Fibroblast of the aortic adventitia (primary cell): ENCODE measurements at regions not wholly inside any gene's neighbourhood (a gene's known extent, or its start where the extent isn't known, plus 50 kb on each side); places are given as distances from the start of the nearest gene placed in this dataset.
"Not testable (repeated sequence)": the region's sequence is repeated elsewhere in the genome, so short reads cannot be mapped to it uniquely, and the experiment has no call there.

ENCODE experiments used
- DNase-seq: peaks from one replicate; pipeline ENCODE4 v3.0.0-alpha.2; 2010; ENCODE audit warnings: low read depth
- H3K4me3 ChIP-seq: 2 replicates; pipeline ENCODE4 v1.5.1; 2011; ENCODE audit warnings: low read depth, mild to moderate bottlenecking, control low read depth, low read length, moderate library complexity
- TF ChIP-seq, protein P1 (sequence below): IDR thresholded peaks from 2 replicates; pipeline ENCODE4 v1.5.1; 2011; ENCODE audit warnings: mild to moderate bottlenecking, low read length, control low read depth, inconsistent platforms; ENCODE audit not compliant: insufficient read depth

DNA sequence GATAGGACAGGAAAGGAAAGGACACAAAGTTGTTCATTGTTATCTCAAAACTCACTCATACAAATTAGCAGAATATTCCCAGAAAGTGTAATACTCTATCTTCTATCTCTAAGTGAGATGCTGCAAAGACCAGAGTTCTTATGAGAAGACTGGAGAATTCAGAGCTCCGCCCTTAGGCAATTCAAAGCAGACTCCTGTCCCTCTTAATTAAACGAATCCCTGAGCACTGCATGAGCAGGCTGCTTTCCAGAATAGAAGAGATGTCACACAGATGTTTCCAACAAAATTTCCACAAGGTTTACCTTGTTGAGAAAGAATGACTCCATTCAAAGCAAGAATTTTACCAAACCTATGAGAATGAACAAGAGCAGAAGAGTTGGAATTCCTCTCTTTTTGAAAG is 630.8 kb upstream of the INTU start:
- no peak overlapping the region for H3K4me3 ChIP-seq
- TF ChIP-seq, protein P1, sequence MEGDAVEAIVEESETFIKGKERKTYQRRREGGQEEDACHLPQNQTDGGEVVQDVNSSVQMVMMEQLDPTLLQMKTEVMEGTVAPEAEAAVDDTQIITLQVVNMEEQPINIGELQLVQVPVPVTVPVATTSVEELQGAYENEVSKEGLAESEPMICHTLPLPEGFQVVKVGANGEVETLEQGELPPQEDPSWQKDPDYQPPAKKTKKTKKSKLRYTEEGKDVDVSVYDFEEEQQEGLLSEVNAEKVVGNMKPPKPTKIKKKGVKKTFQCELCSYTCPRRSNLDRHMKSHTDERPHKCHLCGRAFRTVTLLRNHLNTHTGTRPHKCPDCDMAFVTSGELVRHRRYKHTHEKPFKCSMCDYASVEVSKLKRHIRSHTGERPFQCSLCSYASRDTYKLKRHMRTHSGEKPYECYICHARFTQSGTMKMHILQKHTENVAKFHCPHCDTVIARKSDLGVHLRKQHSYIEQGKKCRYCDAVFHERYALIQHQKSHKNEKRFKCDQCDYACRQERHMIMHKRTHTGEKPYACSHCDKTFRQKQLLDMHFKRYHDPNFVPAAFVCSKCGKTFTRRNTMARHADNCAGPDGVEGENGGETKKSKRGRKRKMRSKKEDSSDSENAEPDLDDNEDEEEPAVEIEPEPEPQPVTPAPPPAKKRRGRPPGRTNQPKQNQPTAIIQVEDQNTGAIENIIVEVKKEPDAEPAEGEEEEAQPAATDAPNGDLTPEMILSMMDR, result no peak
- no peak for DNase-seq

DNA sequence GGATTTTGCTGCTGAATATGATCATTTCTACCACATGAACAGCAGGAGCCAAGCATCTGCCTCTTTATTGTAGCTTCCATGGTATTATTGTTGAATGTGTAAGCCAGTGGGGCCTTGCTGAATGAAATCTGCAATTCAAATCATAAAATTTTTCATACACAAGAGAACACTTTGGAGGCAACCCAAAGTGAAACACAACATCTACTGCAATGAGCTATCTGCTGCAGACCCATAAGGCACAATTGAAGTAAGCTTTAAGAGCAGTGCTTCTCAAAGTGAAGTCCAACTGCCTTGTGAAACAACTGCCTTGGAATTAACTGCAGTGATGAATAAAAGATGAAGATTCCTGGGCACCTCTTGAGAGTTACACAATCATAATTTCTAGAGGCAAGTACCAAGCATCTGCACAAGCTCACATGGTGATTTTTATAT is 626.3 kb upstream of the INTU start:
- no peak overlapping the region for H3K4me3 ChIP-seq
- TF ChIP-seq, protein P1, result no peak
- DNase-seq, result no peak

DNA sequence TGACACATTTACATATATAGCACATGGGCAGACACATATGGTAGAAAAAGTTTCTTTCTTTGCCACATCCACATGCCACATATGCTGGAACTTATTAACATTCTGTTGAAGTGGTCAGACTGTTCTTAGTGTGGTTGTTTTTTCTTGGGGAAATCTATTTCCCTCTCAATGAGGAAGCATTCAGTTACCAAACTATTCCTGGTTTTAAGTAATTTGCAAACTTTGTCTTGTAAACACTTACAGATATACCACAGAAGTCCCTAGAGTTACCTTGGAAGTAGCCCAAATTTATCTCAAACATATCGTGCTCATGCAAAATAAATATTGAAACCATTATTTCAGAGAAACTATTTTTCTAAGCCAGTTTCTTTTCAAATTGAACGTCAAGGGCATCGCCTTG is 625.5 kb upstream of the INTU start:
- no peak for DNase-seq
- TF ChIP-seq, protein P1, result no peak
- H3K4me3 ChIP-seq, result no peak overlapping the region

DNA sequence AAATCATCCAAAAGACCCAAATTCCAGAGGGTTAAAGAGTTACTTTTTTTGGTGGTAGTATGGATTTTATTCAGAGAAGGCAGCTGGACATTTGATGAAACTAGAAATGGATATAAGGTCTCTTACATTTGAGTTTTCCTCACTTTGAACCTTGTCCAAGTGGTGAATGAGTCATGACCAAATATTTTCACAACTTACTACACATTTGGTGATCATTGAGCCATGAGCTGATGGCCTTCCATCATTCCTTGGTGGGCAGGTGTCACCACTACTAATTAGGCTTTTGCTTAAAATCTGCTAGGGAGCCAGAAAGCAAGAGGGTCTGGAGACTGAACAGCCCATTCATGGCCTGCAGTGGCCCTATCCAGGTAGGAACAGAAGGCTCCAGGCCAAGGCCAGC is 620.2 kb upstream of the INTU start:
- H3K4me3 ChIP-seq, result no peak overlapping the region
- peak; percentile 38 for DNase-seq
- TF ChIP-seq, protein P1, result no peak

DNA sequence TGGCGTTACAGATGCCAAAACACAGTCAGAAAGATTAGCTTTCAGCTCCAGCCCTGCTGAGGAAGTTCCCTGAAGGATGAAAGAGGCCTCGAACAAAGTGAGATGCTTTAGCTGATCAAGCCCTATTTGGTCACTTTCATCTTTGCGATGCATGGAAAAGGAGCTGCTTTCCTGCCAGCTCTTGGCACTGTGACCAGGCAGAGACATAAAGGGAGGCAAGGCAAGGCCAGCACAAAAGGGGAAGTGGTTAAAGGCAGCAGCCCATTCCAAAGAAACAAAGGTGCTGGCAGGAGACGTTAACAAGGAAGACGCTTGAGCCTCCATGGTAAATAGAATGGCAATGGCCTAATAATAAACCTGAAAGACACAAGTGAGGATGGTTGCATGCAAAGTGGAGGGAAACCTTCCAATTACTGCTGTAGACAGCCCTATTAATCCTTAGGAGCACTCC is 617.1 kb upstream of the INTU start:
- TF ChIP-seq, protein P1, result no peak
- H3K4me3 ChIP-seq, result no peak overlapping the region
- no peak for DNase-seq

DNA sequence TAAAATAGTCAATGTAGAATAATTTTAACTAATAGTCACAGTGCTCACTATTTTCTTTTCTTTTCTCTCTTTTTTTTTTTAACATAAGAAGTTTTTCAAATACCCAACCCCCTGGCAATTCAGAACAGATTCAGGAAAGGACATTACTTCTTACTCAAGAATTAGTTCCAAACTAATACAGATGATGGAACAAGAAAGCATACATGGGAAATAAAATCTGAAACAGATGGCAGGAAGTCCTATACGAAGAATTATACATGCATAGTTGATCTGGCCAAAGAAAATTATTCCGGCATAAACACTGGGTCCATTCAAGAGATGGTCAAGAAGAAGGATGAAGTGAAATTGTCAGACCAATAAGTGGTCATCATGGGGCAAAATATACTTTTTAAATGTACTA is 614.4 kb upstream of the INTU start:
- DNase-seq, result no peak
- no peak overlapping the region for H3K4me3 ChIP-seq
- TF ChIP-seq, protein P1, result no peak

DNA sequence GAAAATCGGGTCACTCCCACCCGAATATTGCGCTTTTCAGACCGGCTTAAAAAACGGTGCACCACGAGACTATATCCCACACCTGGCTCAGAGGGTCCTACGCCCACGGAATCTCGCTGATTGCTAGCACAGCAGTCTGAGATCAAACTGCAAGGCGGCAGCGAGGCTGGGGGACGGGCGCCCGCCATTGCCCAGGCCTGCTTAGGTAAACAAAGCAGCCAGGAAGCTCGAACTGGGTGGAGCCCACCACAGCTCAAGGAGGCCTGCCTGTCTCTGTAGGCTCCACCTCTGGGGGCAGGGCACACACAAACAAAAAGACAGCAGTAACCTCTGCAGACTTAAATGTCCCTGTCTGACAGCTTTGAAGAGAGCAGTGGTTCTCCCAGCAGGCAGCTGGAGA is 611.9 kb upstream of the INTU start:
- not testable (repeated sequence) for H3K4me3 ChIP-seq, DNase-seq

DNA sequence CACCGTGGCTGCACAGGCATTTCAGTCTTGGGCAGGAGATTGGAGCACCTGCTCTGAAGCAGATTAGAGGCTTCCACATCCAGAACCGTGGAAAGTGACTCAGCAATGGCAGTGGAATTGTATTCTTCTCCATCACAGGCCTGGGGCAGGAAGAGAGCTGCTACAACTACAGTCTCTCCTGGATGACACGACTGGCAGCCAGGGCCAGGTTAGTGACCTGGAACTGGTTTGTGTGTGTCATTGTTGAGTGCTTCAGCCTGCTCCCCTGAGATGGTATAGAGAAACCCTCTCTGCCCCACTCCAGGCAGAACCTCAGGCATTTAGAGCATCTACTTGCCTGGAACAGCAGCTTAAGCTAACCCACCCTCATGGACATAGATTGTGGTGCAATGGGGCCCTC is 596.5 kb upstream of the INTU start:
- no peak overlapping the region for H3K4me3 ChIP-seq
- no peak for DNase-seq
- TF ChIP-seq, protein P1, result no peak
